ENCODE measurements at regions not wholly inside any gene's neighbourhood (a gene's known extent, or its start where the extent isn't known, plus 50 kb on each side); places are given as distances from the start of the nearest gene placed in this dataset.

- TF ChIP-seq CTCF (IDR thresholded peaks at IDR 0.05) (no peak), EZH2phosphoT487 (IDR thresholded peaks at IDR 0.05) (no peak)
These were observed 129.0 kb downstream of the VSIG4 start for GRCh38 chrX:65910899-65911298.

Data from neural progenitor cell (in vitro differentiated cells).